ENCODE measurements at regions not wholly inside any gene's neighbourhood (a gene's known extent, or its start where the extent isn't known, plus 50 kb on each side); places are given as distances from the start of the nearest gene placed in this dataset.

- FAIRE-seq = no peak
- no peak for TF ChIP-seq POLR2A (IDR thresholded peaks at IDR 0.05; ENCODE audit: low read depth, low read length)
- no peak for TF ChIP-seq POU2F2 (IDR thresholded peaks at IDR 0.05; ENCODE audit: low read depth, low read length)
These were observed 423.8 kb downstream of the TENT5A start for GRCh38 chr6:81328700-81329099.

GRCh38 chr6:81326881-81327561 lies 425.5 kb downstream of the TENT5A start:
- TF ChIP-seq POLR2A (IDR thresholded peaks at IDR 0.05; ENCODE audit: low read depth, low read length) (no peak), POU2F2 (IDR thresholded peaks at IDR 0.05; ENCODE audit: low read depth, low read length) (no peak), PAX5 (IDR thresholded peaks at IDR 0.05; ENCODE audit: insufficient read depth, low read length, severe bottlenecking) (no peak), SPI1 (IDR thresholded peaks at IDR 0.05; ENCODE audit: low read depth, low read length) (no peak), POLR2AphosphoS5 (IDR thresholded peaks at IDR 0.05; ENCODE audit: low read depth, low read length) (no peak), TAF1 (IDR thresholded peaks at IDR 0.05; ENCODE audit: low read depth, low read length) (no peak)
- FAIRE-seq (no peak), DNase-seq (ENCODE audit: insufficient read length, low spot score) (no peak)

More at GRCh38 chr6:81328700-81329099, 423.8 kb downstream of the TENT5A start:
- no peak for DNase-seq (ENCODE audit: insufficient read length, low spot score)

- FAIRE-seq (no peak), DNase-seq (ENCODE audit: insufficient read length, low spot score) (no peak)
- TF ChIP-seq POLR2AphosphoS5 (IDR thresholded peaks at IDR 0.05; ENCODE audit: low read depth, low read length) (no peak), SPI1 (IDR thresholded peaks at IDR 0.05; ENCODE audit: low read depth, low read length) (no peak), TAF1 (IDR thresholded peaks at IDR 0.05; ENCODE audit: low read depth, low read length) (no peak), PAX5 (IDR thresholded peaks at IDR 0.05; ENCODE audit: insufficient read depth, low read length, severe bottlenecking) (no peak), POLR2A (IDR thresholded peaks at IDR 0.05; ENCODE audit: low read depth, low read length) (no peak), POU2F2 (IDR thresholded peaks at IDR 0.05; ENCODE audit: low read depth, low read length) (no peak)
These were observed 442.7 kb downstream of the TENT5A start for GRCh38 chr6:81309811-81310210.

GRCh38 chr6:81308577-81309279 lies 443.8 kb downstream of the TENT5A start:
- FAIRE-seq (no peak), DNase-seq (ENCODE audit: insufficient read length, low spot score) (no peak)
- TF ChIP-seq TAF1 (IDR thresholded peaks at IDR 0.05; ENCODE audit: low read depth, low read length) (no peak), POU2F2 (IDR thresholded peaks at IDR 0.05; ENCODE audit: low read depth, low read length) (no peak), PAX5 (IDR thresholded peaks at IDR 0.05; ENCODE audit: insufficient read depth, low read length, severe bottlenecking) (no peak), SPI1 (IDR thresholded peaks at IDR 0.05; ENCODE audit: low read depth, low read length) (no peak), POLR2AphosphoS5 (IDR thresholded peaks at IDR 0.05; ENCODE audit: low read depth, low read length) (no peak), POLR2A (IDR thresholded peaks at IDR 0.05; ENCODE audit: low read depth, low read length) (no peak)

GRCh38 chr6:81307651-81308214 lies 444.7 kb downstream of the TENT5A start:
- TF ChIP-seq TAF1 (IDR thresholded peaks at IDR 0.05; ENCODE audit: low read depth, low read length) = no peak
- TF ChIP-seq POLR2AphosphoS5 (IDR thresholded peaks at IDR 0.05; ENCODE audit: low read depth, low read length) = no peak
- TF ChIP-seq SPI1 (IDR thresholded peaks at IDR 0.05; ENCODE audit: low read depth, low read length) = no peak
- no peak for TF ChIP-seq POU2F2 (IDR thresholded peaks at IDR 0.05; ENCODE audit: low read depth, low read length)
- TF ChIP-seq PAX5 (IDR thresholded peaks at IDR 0.05; ENCODE audit: insufficient read depth, low read length, severe bottlenecking) = no peak
- TF ChIP-seq POLR2A (IDR thresholded peaks at IDR 0.05; ENCODE audit: low read depth, low read length) = no peak
- FAIRE-seq = no peak
- DNase-seq (ENCODE audit: insufficient read length, low spot score) = no peak

- no peak for DNase-seq (ENCODE audit: insufficient read length, low spot score)
- no peak for FAIRE-seq
- TF ChIP-seq PAX5 (IDR thresholded peaks at IDR 0.05; ENCODE audit: insufficient read depth, low read length, severe bottlenecking) = no peak
- TF ChIP-seq SPI1 (IDR thresholded peaks at IDR 0.05; ENCODE audit: low read depth, low read length) = no peak
- no peak for TF ChIP-seq POLR2AphosphoS5 (IDR thresholded peaks at IDR 0.05; ENCODE audit: low read depth, low read length)
- TF ChIP-seq POLR2A (IDR thresholded peaks at IDR 0.05; ENCODE audit: low read depth, low read length) = no peak
- no peak for TF ChIP-seq TAF1 (IDR thresholded peaks at IDR 0.05; ENCODE audit: low read depth, low read length)
- TF ChIP-seq POU2F2 (IDR thresholded peaks at IDR 0.05; ENCODE audit: low read depth, low read length) = no peak
These were observed 448.0 kb downstream of the TENT5A start for GRCh38 chr6:81304466-81304865.

GRCh38 chr6:81300961-81301360 lies 451.5 kb downstream of the TENT5A start:
- FAIRE-seq = no peak
- no peak for DNase-seq (ENCODE audit: insufficient read length, low spot score)
- TF ChIP-seq PAX5 (IDR thresholded peaks at IDR 0.05; ENCODE audit: insufficient read depth, low read length, severe bottlenecking) (no peak), TAF1 (IDR thresholded peaks at IDR 0.05; ENCODE audit: low read depth, low read length) (no peak), POU2F2 (IDR thresholded peaks at IDR 0.05; ENCODE audit: low read depth, low read length) (no peak)

GRCh38 chr6:81298751-81299150 lies 453.7 kb downstream of the TENT5A start:
- TF ChIP-seq PAX5 (IDR thresholded peaks at IDR 0.05; ENCODE audit: insufficient read depth, low read length, severe bottlenecking) (no peak), POU2F2 (IDR thresholded peaks at IDR 0.05; ENCODE audit: low read depth, low read length) (no peak), TAF1 (IDR thresholded peaks at IDR 0.05; ENCODE audit: low read depth, low read length) (no peak), POLR2A (IDR thresholded peaks at IDR 0.05; ENCODE audit: low read depth, low read length) (no peak), SPI1 (IDR thresholded peaks at IDR 0.05; ENCODE audit: low read depth, low read length) (no peak), POLR2AphosphoS5 (IDR thresholded peaks at IDR 0.05; ENCODE audit: low read depth, low read length) (no peak)
- DNase-seq (ENCODE audit: insufficient read length, low spot score) = no peak
- FAIRE-seq = no peak

- DNase-seq (ENCODE audit: insufficient read length, low spot score) (no peak), FAIRE-seq (no peak)
- TF ChIP-seq SPI1 (IDR thresholded peaks at IDR 0.05; ENCODE audit: low read depth, low read length) (no peak), TAF1 (IDR thresholded peaks at IDR 0.05; ENCODE audit: low read depth, low read length) (no peak), POLR2AphosphoS5 (IDR thresholded peaks at IDR 0.05; ENCODE audit: low read depth, low read length) (no peak), POU2F2 (IDR thresholded peaks at IDR 0.05; ENCODE audit: low read depth, low read length) (no peak), PAX5 (IDR thresholded peaks at IDR 0.05; ENCODE audit: insufficient read depth, low read length, severe bottlenecking) (no peak), POLR2A (IDR thresholded peaks at IDR 0.05; ENCODE audit: low read depth, low read length) (no peak)
These were observed 457.2 kb downstream of the TENT5A start for GRCh38 chr6:81295310-81295709.

Measured in GM12891 (cell line).